ENCODE measurements at regions not wholly inside any gene's neighbourhood (a gene's known extent, or its start where the extent isn't known, plus 50 kb on each side); places are given as distances from the start of the nearest gene placed in this dataset.

GRCh38 chr12:74915718-74916117, 293.9 kb downstream of the KCNC2 start:
- DNase-seq = no peak

- no peak for DNase-seq
Measured at GRCh38 chr12:74917743-74918142, 291.9 kb downstream of the KCNC2 start.

- no peak for DNase-seq
Measured at GRCh38 chr12:74918291-74918690, 291.3 kb downstream of the KCNC2 start.

DNA sequence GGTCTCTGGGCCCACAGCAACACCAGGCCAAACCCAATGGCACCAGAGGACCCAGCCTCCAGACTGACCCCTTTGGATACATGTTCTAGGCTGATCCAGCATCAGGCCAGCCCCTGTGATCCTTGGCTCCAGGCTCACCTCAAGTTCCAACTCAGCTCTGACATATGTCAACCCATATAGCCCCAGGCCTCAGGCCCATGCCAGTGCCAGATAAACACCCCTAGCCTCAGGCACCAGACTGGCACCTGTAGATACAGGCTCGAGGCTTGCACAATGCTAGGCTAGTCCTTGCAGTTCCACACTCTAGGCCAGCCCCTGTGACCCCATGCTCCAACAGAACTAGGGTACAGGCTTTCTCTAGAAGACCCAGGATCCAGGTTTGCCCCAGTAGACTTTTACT, 287.5 kb downstream of the KCNC2 start:
- DNase-seq = no peak

- no peak for DNase-seq
Measured at GRCh38 chr12:74922642-74923041, 287.0 kb downstream of the KCNC2 start.

GRCh38 chr12:74941670-74942069, 268.0 kb downstream of the KCNC2 start:
- no peak for DNase-seq

DNA sequence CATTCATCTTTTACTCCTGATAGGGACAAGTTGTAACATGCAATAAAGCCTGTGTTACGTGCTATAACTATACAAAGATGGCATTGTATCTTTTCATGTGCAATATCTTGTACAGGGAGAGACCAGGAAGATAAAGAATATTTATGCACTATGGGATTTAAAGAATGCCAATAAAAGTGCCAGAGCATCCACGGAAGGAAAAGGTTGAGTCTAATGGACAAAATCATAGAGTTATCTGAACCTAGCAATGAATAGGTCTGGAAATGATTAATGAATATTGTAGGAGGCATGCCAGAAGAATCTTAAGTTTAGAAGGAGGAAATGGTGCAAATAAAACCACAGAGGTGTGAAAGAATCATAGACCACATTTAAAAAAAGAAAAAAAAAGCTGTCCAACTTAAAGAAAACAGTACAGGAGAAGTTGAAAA, 263.9 kb downstream of the KCNC2 start:
- DNase-seq = no peak

GRCh38 chr12:74953697-74954096, 255.9 kb downstream of the KCNC2 start:
- DNase-seq = no peak

DNA sequence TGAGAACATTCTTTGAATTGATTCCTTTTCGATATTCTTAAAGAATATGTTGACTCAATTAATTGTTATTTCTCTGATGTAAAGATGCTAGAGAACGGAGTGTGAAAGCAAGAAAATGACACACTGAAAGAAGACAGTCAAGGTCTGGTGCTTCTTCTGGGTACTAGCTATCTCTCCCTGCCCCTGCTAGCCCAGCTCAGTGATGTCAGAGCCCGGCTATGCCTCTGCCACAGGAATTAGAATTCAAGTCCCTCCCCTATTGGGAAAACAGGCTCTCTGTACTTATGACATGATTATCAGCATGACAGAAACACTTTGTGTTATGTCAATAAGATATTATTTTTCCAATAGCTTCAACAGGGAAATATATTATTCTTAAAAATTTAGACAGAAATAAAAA, 252.4 kb downstream of the KCNC2 start:
- no peak for DNase-seq

GRCh38 chr12:74957634-74958033, 252.0 kb downstream of the KCNC2 start:
- DNase-seq = no peak

- DNase-seq = no peak
Measured at GRCh38 chr12:74959657-74960056, 250.0 kb downstream of the KCNC2 start.

DNA sequence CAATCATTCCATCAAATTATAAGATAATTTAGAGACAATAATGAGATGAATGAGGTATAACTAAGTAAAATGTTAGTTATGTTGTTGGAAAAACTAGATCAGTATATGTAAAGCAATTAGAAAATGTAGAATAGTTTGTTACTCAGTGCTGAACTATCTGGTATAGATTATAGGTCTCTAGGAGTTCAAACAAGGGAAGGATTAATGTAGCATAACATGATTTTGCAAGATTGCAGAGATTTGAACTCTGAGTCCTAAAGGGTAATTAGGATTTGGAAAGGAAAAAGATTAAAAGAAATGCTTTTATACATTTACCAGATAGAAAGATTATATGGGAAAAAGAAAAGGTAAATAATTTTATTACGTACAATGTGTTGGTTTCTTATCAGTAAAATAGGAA, 246.3 kb downstream of the KCNC2 start:
- no peak for DNase-seq

GRCh38 chr12:74963867-74964331, 245.7 kb downstream of the KCNC2 start:
- DNase-seq = no peak

- no peak for DNase-seq
Measured at GRCh38 chr12:74964390-74964789, 245.2 kb downstream of the KCNC2 start.

DNA sequence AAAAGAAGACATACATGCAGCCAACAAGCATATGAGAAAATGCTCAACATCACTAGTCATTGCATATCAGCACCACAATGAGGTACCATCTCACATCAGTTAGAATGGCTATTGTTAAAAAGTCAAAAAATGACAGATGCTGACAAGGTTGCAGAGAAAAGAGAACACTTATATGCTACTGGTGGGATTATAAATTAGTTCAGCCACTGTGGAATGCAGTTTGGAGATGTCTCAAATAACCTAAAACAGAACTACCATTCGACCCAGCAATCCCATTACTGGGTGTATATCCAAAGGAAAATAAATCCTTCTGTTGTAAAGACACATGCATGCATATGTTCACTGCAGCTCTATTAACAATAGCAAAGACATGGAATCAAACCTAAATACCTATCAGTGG, 238.4 kb downstream of the KCNC2 start:
- no peak for DNase-seq

GRCh38 chr12:74977832-74978481, 231.7 kb downstream of the KCNC2 start:
- DNase-seq = no peak

- no peak for DNase-seq
Measured at GRCh38 chr12:74980510-74980909, 229.1 kb downstream of the KCNC2 start.

- no peak for DNase-seq
Measured at GRCh38 chr12:74981541-74981940, 228.1 kb downstream of the KCNC2 start.

GRCh38 chr12:74983917-74984316, 225.7 kb downstream of the KCNC2 start:
- no peak for DNase-seq

- DNase-seq = no peak
Measured at GRCh38 chr12:74984631-74985030, 225.0 kb downstream of the KCNC2 start.

DNA sequence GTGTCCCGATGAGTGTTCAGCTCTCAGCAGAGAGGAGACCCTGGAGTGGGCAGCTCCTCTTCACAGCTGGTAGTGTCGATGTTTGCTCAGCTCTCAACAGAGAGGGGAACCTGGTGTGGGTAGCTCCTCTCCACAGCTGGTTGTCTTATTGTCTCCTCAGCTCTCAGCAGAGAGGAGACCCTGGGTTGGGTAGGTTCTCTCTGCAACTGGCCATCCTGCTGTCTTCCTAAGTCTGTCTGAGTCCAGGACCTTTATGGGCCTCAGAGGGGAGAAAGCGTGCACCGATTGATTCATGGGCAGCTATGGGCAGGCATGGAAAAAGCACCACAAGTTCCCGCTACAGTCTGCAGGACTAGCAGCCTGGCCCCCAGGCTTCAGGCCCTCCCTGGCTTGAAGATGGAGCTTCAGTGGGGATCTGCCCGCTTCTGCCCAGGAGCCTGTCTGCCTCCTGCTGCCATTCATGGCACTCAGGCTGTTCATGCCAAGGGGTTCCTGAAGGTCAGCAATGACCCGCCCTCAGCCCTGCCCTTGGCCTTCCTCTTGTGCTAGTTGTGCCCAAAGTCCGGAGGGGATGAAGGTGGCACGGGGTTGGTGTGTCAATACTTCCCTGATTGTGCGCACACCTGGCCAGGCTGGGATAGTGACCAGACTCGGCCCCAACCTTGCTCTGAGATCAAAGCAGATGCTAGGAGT, 224.2 kb downstream of the KCNC2 start:
- DNase-seq = no peak

GRCh38 chr12:74985986-74986319, 223.7 kb downstream of the KCNC2 start:
- DNase-seq = no peak

DNA sequence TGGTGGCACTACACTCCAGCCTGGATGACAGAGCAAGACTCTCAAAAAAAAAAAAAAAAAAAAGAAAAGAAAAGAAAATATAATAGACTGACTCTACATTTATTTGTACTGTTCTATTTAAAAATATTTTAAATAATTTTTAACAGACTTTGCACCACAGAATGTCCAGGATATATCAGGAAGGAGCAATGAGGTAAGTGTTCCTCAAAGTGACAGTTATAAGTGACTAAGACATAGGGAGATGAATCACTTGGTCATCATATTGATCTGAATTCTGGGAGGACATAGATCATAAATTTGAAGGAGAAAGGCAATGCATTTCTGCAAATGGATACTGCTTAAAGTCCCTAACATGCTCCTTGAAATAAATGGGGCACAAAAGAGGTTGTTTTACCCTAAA, 221.5 kb downstream of the KCNC2 start:
- DNase-seq = no peak

Measured in NCI-H226 (cell line).